Uterus (tissue), 3 donors: ENCODE measurements at regions not wholly inside any gene's neighbourhood (a gene's known extent, or its start where the extent isn't known, plus 50 kb on each side); places are given as distances from the start of the nearest gene placed in this dataset.

Source experiments
- DNase-seq, 2 donors: peaks; one replicate each; pipeline ENCODE4 v3.0.0-alpha.2; 2019 to 2020
- H3K27ac ChIP-seq, 2 donors: fragments of 200-600 bp; sonication (generic); 1 replicate in 1 of 2; 2 replicates in 1 of 2; pipeline ENCODE4 v1.5.1; 2016 to 2018
- H3K27me3 ChIP-seq, 2 donors: fragments of 200-600 bp; sonication (generic); one replicate each; pipeline ENCODE4 v1.5.1; 2018 to 2019; ENCODE audit warnings: control low read depth in 1 of 2
- H3K36me3 ChIP-seq, 2 donors: fragments of 200-600 bp; sonication (generic); one replicate each; pipeline ENCODE4 v1.5.1; 2019; ENCODE audit warnings: control low read depth in 1 of 2
- H3K4me1 ChIP-seq, 2 donors: fragments of 200-600 bp; sonication (generic); one replicate each; pipeline ENCODE4 v1.5.1; 2018 to 2019; ENCODE audit warnings: control low read depth in 1 of 2
- H3K4me3 ChIP-seq, 2 donors: fragments of 200-600 bp; sonication (generic); 1 replicate in 1 of 2; 2 replicates in 1 of 2; pipeline ENCODE4 v1.5.1; 2018 to 2019; ENCODE audit warnings: mild to moderate bottlenecking in 1 of 2
- H3K9me3 ChIP-seq, 2 donors: fragments of 200-600 bp; sonication (generic); one replicate each; pipeline ENCODE4 v1.5.1; 2019; ENCODE audit warnings: control low read depth in 1 of 2
- POLR2A ChIP-seq, 2 donors: fragments of 450-650 bp; IDR thresholded peaks; one replicate each; pipeline ENCODE4 v1.6.1; 2016; ENCODE audit warnings: antibody characterized with exemption in 2 of 2, mild to moderate bottlenecking in 1 of 2, moderate library complexity in 1 of 2
- intact Hi-C: fragments of 100-400 bp; cut with DNase I; formaldehyde crosslinking; loops from one replicate; pipeline ENCODE4 v1.15.1; 2023; ENCODE audit warnings: low total_unique reads
- TF ChIP-seq, protein P1 (sequence below), 4 experiments: fragments of 200-600 bp in 2 of 4; fragments of 450-650 bp in 2 of 4; sonication (generic) in 2 of 4; IDR thresholded peaks; one replicate each; pipeline ENCODE4 v1.5.1; 2016 to 2019; ENCODE audit warnings: antibody characterized with exemption in 4 of 4, mild to moderate bottlenecking in 2 of 4, moderate library complexity in 1 of 4
- donor health status: DM: yes; HTN: yes; CAD: no.

DNA sequence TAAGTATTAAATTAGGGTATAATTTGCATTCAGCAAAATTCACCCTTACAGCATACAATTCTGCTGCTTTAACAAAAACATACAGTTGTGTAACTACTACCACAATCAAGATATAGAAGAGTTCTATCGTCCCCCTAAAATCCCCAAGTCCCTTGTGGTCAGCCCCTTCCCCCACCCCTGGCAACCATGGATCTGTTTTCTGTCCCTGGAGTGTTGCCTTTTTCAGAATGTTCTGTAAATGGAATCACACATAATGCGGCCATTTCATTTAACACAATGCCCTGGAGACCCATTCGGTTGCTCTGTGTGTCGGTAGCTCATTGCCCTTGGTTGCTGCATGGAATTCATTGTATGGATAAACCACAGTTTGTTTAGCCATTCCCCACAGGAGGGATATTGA lies 190.2 kb downstream of the IRX5 start:
- no peaks in the 10 kb centered on the region for H3K9me3 ChIP-seq
- intact Hi-C loops = no loop called here
- H3K4me3 ChIP-seq = no peak overlapping the region
- H3K27me3 ChIP-seq = no peaks in the 10 kb centered on the region
- TF ChIP-seq POLR2A (IDR thresholded peaks at IDR 0.05) = no peak
- TF ChIP-seq, protein P1, sequence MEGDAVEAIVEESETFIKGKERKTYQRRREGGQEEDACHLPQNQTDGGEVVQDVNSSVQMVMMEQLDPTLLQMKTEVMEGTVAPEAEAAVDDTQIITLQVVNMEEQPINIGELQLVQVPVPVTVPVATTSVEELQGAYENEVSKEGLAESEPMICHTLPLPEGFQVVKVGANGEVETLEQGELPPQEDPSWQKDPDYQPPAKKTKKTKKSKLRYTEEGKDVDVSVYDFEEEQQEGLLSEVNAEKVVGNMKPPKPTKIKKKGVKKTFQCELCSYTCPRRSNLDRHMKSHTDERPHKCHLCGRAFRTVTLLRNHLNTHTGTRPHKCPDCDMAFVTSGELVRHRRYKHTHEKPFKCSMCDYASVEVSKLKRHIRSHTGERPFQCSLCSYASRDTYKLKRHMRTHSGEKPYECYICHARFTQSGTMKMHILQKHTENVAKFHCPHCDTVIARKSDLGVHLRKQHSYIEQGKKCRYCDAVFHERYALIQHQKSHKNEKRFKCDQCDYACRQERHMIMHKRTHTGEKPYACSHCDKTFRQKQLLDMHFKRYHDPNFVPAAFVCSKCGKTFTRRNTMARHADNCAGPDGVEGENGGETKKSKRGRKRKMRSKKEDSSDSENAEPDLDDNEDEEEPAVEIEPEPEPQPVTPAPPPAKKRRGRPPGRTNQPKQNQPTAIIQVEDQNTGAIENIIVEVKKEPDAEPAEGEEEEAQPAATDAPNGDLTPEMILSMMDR (IDR thresholded peaks at IDR 0.05) = no peak
- no peaks in the 10 kb centered on the region for H3K36me3 ChIP-seq
- no peaks in the 10 kb centered on the region for H3K4me1 ChIP-seq
- H3K27ac ChIP-seq = no peak overlapping the region
- DNase-seq = no peak

DNA sequence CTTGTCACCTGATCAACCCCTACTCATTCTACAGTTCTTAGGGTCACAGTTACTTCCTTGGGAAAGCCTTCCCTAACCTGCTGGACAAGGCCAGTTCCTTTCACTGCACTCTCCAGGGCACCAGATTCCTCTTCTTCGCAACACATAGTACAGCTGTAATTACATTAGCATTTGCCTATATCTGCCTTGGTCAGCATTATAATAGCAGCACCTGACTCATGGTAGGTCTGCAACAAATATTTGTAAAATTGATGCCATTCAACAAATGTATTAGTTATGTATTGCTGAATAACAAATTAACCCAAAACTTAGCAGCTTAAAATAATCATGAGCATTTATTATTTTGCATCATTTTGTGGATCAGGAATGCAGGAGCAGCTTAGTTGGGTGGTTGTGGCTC lies 193.0 kb downstream of the IRX5 start:
- Histone ChIP-seq H3K27me3 (no peaks in the 10 kb centered on the region), H3K27ac (no peak overlapping the region), H3K4me3 (no peak overlapping the region), H3K36me3 (no peaks in the 10 kb centered on the region), H3K4me1 (no peaks in the 10 kb centered on the region), H3K9me3 (no peaks in the 10 kb centered on the region)
- intact Hi-C loops = no loop called here
- no peak for DNase-seq
- TF ChIP-seq, protein P1 (IDR thresholded peaks at IDR 0.05) = no peak
- TF ChIP-seq POLR2A (IDR thresholded peaks at IDR 0.05) = no peak

DNA sequence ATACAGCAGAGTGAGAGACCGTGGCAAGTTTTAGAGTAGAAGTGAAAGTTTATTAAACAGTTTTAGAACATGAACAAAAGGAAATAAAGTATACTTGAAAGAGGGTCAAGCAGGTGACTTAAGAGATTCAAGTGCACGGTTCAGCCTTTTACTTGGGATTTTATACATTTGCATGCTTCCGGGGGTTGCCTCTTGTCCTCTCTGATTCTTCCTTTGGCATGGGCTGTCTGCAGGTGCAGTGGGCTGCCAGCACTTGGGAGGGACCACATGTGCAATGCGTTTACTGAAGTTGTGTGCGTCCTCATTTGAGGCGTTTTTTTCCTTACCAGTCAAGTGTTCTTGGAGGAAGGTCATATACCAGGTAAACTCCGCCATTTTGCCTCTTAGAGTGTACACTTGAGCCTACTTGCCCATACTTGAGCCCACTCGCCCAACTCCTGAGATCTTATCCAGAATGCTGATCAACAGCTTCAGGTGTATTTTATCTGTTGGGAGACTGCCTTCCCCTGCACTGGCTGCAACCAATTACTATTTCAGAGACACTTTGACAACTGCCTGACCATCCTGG lies 195.2 kb downstream of the IRX5 start:
- no peak for DNase-seq
- intact Hi-C loops = no loop called here
- TF ChIP-seq, protein P1 (IDR thresholded peaks at IDR 0.05) = no peak
- no peak for TF ChIP-seq POLR2A (IDR thresholded peaks at IDR 0.05)
- Histone ChIP-seq H3K4me3 (no peak overlapping the region), H3K9me3 (no peaks in the 10 kb centered on the region), H3K27ac (no peak overlapping the region), H3K36me3 (no peaks in the 10 kb centered on the region), H3K4me1 (no peaks in the 10 kb centered on the region), H3K27me3 (no peaks in the 10 kb centered on the region)

DNA sequence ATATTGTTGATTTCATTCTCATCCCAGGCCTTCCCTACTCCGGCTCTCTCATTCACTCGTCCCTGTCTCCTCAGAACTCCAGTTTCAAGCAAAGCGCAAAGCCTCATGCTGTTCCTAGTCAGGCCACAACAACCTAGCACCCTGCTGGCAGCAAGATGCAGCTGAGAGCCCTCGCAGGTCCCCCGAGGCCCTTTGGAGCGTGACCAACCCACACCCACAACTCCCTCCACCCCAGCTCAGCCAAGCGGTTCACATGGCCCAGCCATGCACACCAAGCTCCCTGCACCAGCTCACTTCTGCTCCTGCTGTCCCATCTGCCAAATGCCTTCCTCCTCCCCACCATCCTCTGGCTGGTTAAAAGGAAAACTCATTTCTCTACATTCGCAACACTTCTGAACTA lies 195.8 kb downstream of the IRX5 start:
- TF ChIP-seq, protein P1 (IDR thresholded peaks at IDR 0.05) = no peak
- TF ChIP-seq POLR2A (IDR thresholded peaks at IDR 0.05) = no peak
- no peak overlapping the region for H3K27ac ChIP-seq
- no peaks in the 10 kb centered on the region for H3K27me3 ChIP-seq
- intact Hi-C loops = no loop called here
- H3K36me3 ChIP-seq = no peaks in the 10 kb centered on the region
- H3K4me1 ChIP-seq = no peaks in the 10 kb centered on the region
- DNase-seq = no peak
- no peak overlapping the region for H3K4me3 ChIP-seq
- no peaks in the 10 kb centered on the region for H3K9me3 ChIP-seq

DNA sequence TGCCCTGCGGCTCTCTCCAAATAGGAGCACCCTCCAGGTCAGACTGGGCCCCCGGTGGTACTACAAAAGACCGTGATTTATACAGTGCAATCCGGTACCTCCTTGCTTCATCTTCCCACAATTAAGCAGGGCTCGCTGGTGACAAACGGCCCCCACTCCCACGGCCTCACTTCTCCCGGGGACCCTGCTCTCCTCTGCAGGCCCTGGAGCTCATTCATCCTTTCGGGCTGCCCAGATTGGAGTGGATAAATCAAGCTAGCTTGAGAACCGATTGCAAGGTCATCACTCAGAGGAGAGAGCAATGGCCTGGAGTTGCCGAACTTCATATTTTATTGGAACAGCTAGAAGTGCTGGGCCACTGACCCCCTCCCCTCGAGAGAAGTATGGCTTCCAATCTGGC lies 193.5 kb upstream of the IRX6 start:
- Histone ChIP-seq H3K36me3 (no peaks in the 10 kb centered on the region), H3K4me1 (no peaks in the 10 kb centered on the region), H3K27me3 (no peaks in the 10 kb centered on the region), H3K9me3 (no peaks in the 10 kb centered on the region), H3K27ac (no peak overlapping the region), H3K4me3 (no peak overlapping the region)
- intact Hi-C loops = no loop called here
- DNase-seq = no peak
- TF ChIP-seq POLR2A (IDR thresholded peaks at IDR 0.05) = no peak

DNA sequence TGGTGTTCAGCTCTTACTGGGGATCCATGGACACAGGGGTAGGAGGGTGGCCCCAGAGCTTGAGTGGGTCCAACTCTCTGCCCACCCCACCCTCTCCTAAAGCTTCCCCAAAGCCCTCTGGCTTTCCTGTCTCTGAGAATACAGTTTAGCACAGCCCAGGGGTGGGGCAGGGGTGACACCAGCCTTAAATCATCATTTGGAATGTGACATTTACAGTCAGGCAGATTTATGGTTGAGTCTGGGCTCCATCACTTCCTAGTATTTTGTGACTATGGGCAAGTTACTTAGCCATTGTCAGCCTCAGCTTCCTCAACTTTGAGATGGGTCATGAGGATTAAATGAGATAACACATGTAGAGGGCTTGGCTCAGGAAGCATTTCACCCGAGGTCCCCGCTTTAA lies 193.1 kb upstream of the IRX6 start:
- no peak for TF ChIP-seq POLR2A (IDR thresholded peaks at IDR 0.05)
- TF ChIP-seq, protein P1 (IDR thresholded peaks at IDR 0.05) = no peak
- H3K4me1 ChIP-seq = no peaks in the 10 kb centered on the region
- no peaks in the 10 kb centered on the region for H3K27me3 ChIP-seq
- no peaks in the 10 kb centered on the region for H3K36me3 ChIP-seq
- H3K27ac ChIP-seq = no peak overlapping the region
- no peak overlapping the region for H3K4me3 ChIP-seq
- intact Hi-C loops = no loop called here
- H3K9me3 ChIP-seq = no peaks in the 10 kb centered on the region
- no peak for DNase-seq
